DND-41 (cell line): ENCODE measurements at regions not wholly inside any gene's neighbourhood (a gene's known extent, or its start where the extent isn't known, plus 50 kb on each side); places are given as distances from the start of the nearest gene placed in this dataset.

Experiments used
- ATAC-seq: fragments of 200-7000 bp; cut with Tn5 transposase; 3 replicates; pipeline ENCODE4 v1.9.1; 2021; ENCODE audit warnings: low read depth; ENCODE audit not compliant: insufficient read depth
- DNase-seq: peaks from one replicate; pipeline ENCODE4 v3.0.0-alpha.2; 2020
- H2AFZ ChIP-seq: 2 replicates; pipeline ENCODE4 v1.6.0; 2012; ENCODE audit warnings: low read depth, low read length
- H3K27ac ChIP-seq: 2 replicates; pipeline ENCODE4 v1.5.1; 2012; ENCODE audit warnings: low read length, inconsistent platforms
- H3K27me3 ChIP-seq: fragments of 200-600 bp; sonication (generic); 2 replicates; pipeline ENCODE4 v1.6.0; 2012; ENCODE audit warnings: low read length, mild to moderate bottlenecking, inconsistent platforms; ENCODE audit not compliant: insufficient read depth, poor library complexity
- H3K36me3 ChIP-seq: 2 replicates; pipeline ENCODE4 v1.5.1; 2012; ENCODE audit warnings: low read length, inconsistent platforms; ENCODE audit not compliant: insufficient read depth
- H3K4me1 ChIP-seq: 2 replicates; pipeline ENCODE4 v1.5.1; 2012; ENCODE audit warnings: mild to moderate bottlenecking, low read length; ENCODE audit not compliant: insufficient read depth
- H3K4me2 ChIP-seq: 2 replicates; pipeline ENCODE4 v1.6.0; 2012; ENCODE audit warnings: mild to moderate bottlenecking, moderate library complexity, low read length, inconsistent platforms; ENCODE audit not compliant: insufficient read depth
- H3K4me3 ChIP-seq, 2 experiments: fragments of 200-600 bp in 1 of 2; shearing (Covaris generic) in 1 of 2; 2 replicates each; pipeline ENCODE4 v1.5.1; 2012 to 2016; ENCODE audit warnings: inconsistent platforms in 2 of 2, low read length in 2 of 2, mild to moderate bottlenecking in 2 of 2, low read depth in 1 of 2, moderate library complexity in 1 of 2
- H3K79me2 ChIP-seq: 2 replicates; pipeline ENCODE4 v1.6.0; 2012; ENCODE audit warnings: low read length, inconsistent platforms; ENCODE audit not compliant: insufficient read depth
- H3K9ac ChIP-seq: 2 replicates; pipeline ENCODE4 v1.6.0; 2012; ENCODE audit warnings: low read depth, mild to moderate bottlenecking, inconsistent platforms, low read length, moderate library complexity
- H3K9me3 ChIP-seq: 2 replicates; pipeline ENCODE4 v1.5.1; 2012; ENCODE audit warnings: low read length, moderate library complexity, mild to moderate bottlenecking, inconsistent platforms; ENCODE audit not compliant: insufficient read depth, severe bottlenecking
- H4K20me1 ChIP-seq: 2 replicates; pipeline ENCODE4 v1.6.0; 2012; ENCODE audit warnings: low read length; ENCODE audit not compliant: insufficient read depth
- EZH2 ChIP-seq: IDR thresholded peaks from 3 replicates; pipeline ENCODE4 v1.6.1; 2012; ENCODE audit warnings: borderline replicate concordance, low read depth, mild to moderate bottlenecking, moderate library complexity, low read length, inconsistent platforms; ENCODE audit not compliant: severe bottlenecking
- TF ChIP-seq, protein P1 (sequence below): IDR thresholded peaks from 2 replicates; pipeline ENCODE4 v1.5.1; 2012; ENCODE audit warnings: borderline replicate concordance, low read length, moderate library complexity, mild to moderate bottlenecking; ENCODE audit not compliant: poor library complexity, severe bottlenecking; ENCODE audit errors: extremely low read depth

DNA sequence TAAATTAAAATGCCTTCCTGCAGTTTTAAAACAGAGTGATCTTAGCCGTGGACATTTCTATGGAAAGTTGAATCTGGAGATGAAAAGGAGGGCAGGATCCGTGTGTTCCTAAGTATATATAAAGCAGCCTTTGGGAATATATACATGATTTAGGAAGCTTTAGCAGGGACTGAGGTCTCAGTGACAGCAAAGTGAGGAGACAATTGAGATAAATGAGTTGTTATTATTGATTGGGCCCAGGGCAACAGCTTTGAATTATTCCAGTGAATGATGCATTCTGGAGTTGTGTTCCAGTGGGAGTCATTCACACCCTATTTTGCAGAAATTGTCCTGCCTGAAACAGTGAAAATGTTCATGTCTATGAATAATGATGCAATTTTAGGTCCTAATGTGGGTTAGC is 281.4 kb downstream of the BCHE start:
- Histone ChIP-seq H3K79me2 (no peaks in the 10 kb centered on the region), H3K27me3 (no peaks in the 10 kb centered on the region), H3K4me3 (no peak overlapping the region), H3K4me1 (no peaks in the 10 kb centered on the region), H3K4me2 (no peak overlapping the region), H4K20me1 (no peaks in the 10 kb centered on the region), H3K9me3 (no peaks in the 10 kb centered on the region), H3K9ac (no peak overlapping the region), H2AFZ (no peak overlapping the region), H3K27ac (no peak overlapping the region), H3K36me3 (no peaks in the 10 kb centered on the region)
- DNase-seq (no peak), ATAC-seq (no peak)
- no peak for TF ChIP-seq EZH2
- TF ChIP-seq, protein P1, sequence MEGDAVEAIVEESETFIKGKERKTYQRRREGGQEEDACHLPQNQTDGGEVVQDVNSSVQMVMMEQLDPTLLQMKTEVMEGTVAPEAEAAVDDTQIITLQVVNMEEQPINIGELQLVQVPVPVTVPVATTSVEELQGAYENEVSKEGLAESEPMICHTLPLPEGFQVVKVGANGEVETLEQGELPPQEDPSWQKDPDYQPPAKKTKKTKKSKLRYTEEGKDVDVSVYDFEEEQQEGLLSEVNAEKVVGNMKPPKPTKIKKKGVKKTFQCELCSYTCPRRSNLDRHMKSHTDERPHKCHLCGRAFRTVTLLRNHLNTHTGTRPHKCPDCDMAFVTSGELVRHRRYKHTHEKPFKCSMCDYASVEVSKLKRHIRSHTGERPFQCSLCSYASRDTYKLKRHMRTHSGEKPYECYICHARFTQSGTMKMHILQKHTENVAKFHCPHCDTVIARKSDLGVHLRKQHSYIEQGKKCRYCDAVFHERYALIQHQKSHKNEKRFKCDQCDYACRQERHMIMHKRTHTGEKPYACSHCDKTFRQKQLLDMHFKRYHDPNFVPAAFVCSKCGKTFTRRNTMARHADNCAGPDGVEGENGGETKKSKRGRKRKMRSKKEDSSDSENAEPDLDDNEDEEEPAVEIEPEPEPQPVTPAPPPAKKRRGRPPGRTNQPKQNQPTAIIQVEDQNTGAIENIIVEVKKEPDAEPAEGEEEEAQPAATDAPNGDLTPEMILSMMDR: no peak

DNA sequence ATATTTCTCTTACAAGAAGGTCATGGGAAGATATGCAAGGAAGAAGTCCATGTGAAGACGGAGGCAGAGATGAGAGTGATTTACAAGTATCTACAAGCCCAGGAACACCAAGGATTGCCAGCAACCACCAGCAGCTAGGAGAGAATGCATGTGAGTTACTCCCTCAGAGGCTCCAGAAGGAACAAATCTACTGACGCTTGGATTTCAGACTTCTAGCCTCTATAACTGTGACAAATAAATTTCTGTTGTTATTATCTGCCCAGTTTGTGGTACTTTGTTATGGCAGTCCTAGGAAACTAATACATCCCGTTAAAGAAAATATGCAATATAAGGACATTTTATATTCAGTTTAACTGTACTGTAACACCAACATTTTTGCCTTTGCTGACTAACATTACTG is 283.9 kb downstream of the BCHE start:
- ATAC-seq: no peak
- H3K9ac ChIP-seq: no peak overlapping the region
- H3K79me2 ChIP-seq: no peaks in the 10 kb centered on the region

DNA sequence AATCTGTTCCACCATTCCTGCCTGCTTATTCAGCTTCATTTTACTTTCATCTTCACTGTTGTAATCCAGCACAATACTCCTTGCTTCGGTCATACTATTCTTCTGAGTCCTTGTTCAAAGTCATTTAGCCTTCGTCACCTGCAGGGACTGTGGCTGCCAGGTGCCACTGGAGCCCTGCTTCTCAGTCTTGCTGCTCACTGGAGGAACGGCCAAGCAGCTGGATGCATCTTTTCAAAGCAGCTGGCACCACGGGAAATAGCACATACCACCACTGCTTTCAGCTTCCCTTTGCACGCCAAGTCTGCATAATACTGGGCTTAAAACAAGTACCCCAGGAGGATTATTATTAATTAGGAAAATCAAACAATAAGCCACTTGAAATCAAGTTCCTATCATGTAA is 287.6 kb downstream of the BCHE start:
- ATAC-seq: peak; percentile 73
- no peaks in the 10 kb centered on the region for H3K4me1 ChIP-seq
- no peak overlapping the region for H2AFZ ChIP-seq
- DNase-seq: peak; percentile 41
- no peak overlapping the region for H3K9ac ChIP-seq
- no peaks in the 10 kb centered on the region for H3K27me3 ChIP-seq
- no peak overlapping the region for H3K4me2 ChIP-seq
- no peaks in the 10 kb centered on the region for H3K36me3 ChIP-seq
- H4K20me1 ChIP-seq: no peaks in the 10 kb centered on the region
- H3K27ac ChIP-seq: no peak overlapping the region
- no peaks in the 10 kb centered on the region for H3K9me3 ChIP-seq
- no peaks in the 10 kb centered on the region for H3K79me2 ChIP-seq
- H3K4me3 ChIP-seq: no peak overlapping the region
- TF ChIP-seq, protein P1: no peak
- TF ChIP-seq EZH2: no peak

More for the DNA sequence above, 283.9 kb downstream of the BCHE start:
- TF ChIP-seq, protein P1: no peak
- TF ChIP-seq EZH2: no peak
- no peak overlapping the region for H2AFZ ChIP-seq
- no peak overlapping the region for H3K4me3 ChIP-seq
- H3K36me3 ChIP-seq: no peaks in the 10 kb centered on the region
- no peak for DNase-seq
- no peaks in the 10 kb centered on the region for H4K20me1 ChIP-seq
- H3K27me3 ChIP-seq: no peaks in the 10 kb centered on the region
- H3K4me1 ChIP-seq: no peaks in the 10 kb centered on the region
- H3K27ac ChIP-seq: no peak overlapping the region
- no peaks in the 10 kb centered on the region for H3K9me3 ChIP-seq
- H3K4me2 ChIP-seq: no peak overlapping the region

DNA sequence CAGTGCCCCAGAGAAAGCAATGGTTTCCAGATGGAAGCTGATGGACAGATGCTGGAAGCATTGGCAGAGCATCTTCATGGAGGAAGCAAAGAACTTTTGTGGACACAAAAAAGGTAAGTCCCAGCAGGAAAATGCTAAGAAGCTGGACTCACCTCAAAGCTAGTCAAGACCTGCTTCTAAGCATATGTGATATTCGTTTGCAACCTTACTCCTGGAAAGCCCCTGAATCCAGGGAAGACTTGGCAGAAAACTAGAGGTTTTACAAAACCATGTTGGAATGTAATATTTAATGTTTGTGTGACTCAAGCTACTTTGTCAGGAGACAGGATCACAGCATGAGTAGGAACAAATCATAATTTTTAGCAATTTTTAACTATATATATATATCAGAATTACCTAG is 288.2 kb downstream of the BCHE start:
- Histone ChIP-seq H3K9me3 (no peaks in the 10 kb centered on the region), H3K4me3 (no peak overlapping the region), H3K4me2 (no peak overlapping the region), H3K36me3 (no peaks in the 10 kb centered on the region), H3K79me2 (no peaks in the 10 kb centered on the region), H4K20me1 (no peaks in the 10 kb centered on the region), H3K27ac (no peak overlapping the region), H3K9ac (no peak overlapping the region), H2AFZ (no peak overlapping the region), H3K27me3 (no peaks in the 10 kb centered on the region), H3K4me1 (no peaks in the 10 kb centered on the region)
- ATAC-seq (no peak), DNase-seq (no peak)
- TF ChIP-seq, protein P1: no peak
- TF ChIP-seq EZH2: no peak
